IPS-15b (cell line): ENCODE measurements at regions not wholly inside any gene's neighbourhood (a gene's known extent, or its start where the extent isn't known, plus 50 kb on each side); places are given as distances from the start of the nearest gene placed in this dataset.
"Not testable (repeated sequence)": the region's sequence is repeated elsewhere in the genome, so short reads cannot be mapped to it uniquely, and the experiment has no call there.

Experiments used
- H3K27me3 ChIP-seq: one replicate; pipeline ENCODE4 v1.6.1; 2013; ENCODE audit warnings: low read length; ENCODE audit not compliant: control insufficient read depth, insufficient read depth
- H3K36me3 ChIP-seq: one replicate; pipeline ENCODE4 v1.6.1; 2013; ENCODE audit warnings: low read length; ENCODE audit not compliant: control insufficient read depth, insufficient read depth
- H3K4me1 ChIP-seq: one replicate; pipeline ENCODE4 v1.6.1; 2013; ENCODE audit warnings: mild to moderate bottlenecking, low read length; ENCODE audit not compliant: control insufficient read depth, insufficient read depth
- H3K4me3 ChIP-seq: one replicate; pipeline ENCODE4 v1.5.1; 2013; ENCODE audit warnings: low read depth, low read length
- H3K9ac ChIP-seq: one replicate; pipeline ENCODE4 v1.6.1; 2013; ENCODE audit warnings: low read depth, mild to moderate bottlenecking, low read length
- H3K9me3 ChIP-seq: one replicate; pipeline ENCODE4 v1.6.1; 2013; ENCODE audit warnings: mild to moderate bottlenecking, low read length; ENCODE audit not compliant: control insufficient read depth, insufficient read depth

GRCh38 chr14:87255058-87255457 is 737.9 kb downstream of the GALC start:
- Histone ChIP-seq H3K4me3 (no peak overlapping the region), H3K9ac (no peak overlapping the region), H3K27me3 (no peaks in the 10 kb centered on the region), H3K9me3 (no peaks in the 10 kb centered on the region), H3K4me1 (no peaks in the 10 kb centered on the region), H3K36me3 (no peaks in the 10 kb centered on the region)

DNA sequence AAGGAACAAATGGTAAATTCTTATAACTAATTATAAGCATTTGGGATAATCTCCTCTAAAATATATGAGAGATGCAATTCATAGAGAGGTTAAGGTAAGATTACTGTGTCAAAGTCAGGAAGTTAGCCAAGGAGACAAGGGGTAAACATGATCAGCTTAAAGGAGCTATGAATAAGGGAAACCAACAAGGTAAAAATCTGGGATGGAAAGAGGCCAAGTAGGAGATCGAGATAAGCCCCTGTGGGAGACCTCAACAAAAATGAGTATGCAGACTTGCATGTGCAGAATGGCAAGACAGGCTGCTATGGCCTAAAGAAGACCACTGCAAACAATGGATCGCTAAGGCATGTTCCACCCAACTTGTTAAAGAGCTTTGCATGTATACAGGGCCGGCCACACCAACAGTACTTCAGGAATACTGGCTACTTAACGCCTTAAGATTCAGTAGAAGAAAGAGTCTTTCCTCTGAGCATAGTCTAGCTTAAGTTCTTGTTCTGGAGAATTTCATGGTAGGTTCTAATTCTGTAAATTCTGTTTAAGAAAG is 738.6 kb downstream of the GALC start:
- Histone ChIP-seq H3K4me1 (no peaks in the 10 kb centered on the region), H3K9me3 (no peaks in the 10 kb centered on the region), H3K4me3 (no peak overlapping the region), H3K36me3 (no peaks in the 10 kb centered on the region), H3K27me3 (no peaks in the 10 kb centered on the region), H3K9ac (no peak overlapping the region)

DNA sequence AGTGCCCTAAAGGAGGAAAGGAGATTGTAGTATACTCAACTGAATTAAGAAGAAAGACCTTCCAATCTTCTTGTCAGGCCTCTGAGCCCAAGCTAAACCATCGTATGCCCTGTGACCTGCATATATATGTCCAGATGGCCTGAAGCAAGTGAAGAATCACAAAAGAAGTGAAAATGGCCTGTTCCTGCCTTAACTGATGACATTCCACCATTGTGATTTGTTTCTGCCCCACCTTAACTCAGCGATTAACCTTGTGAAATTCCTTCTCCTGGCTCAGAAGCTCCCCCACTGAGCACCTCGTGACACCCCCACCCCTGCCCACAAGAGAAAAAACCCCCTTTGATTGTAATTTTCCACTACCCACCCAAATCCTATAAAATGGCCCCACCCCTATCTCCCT is 739.2 kb downstream of the GALC start:
- not testable (repeated sequence) for H3K9me3 ChIP-seq, H3K4me3 ChIP-seq, H3K36me3 ChIP-seq

GRCh38 chr14:87252103-87252502 is 740.9 kb downstream of the GALC start:
- no peak overlapping the region for H3K9ac ChIP-seq
- no peaks in the 10 kb centered on the region for H3K36me3 ChIP-seq
- no peak overlapping the region for H3K4me3 ChIP-seq
- no peaks in the 10 kb centered on the region for H3K9me3 ChIP-seq
- no peaks in the 10 kb centered on the region for H3K27me3 ChIP-seq
- H3K4me1 ChIP-seq = no peaks in the 10 kb centered on the region

More for the DNA sequence above, 739.2 kb downstream of the GALC start:
- not testable (repeated sequence) for H3K27me3 ChIP-seq, H3K4me1 ChIP-seq, H3K9ac ChIP-seq

DNA sequence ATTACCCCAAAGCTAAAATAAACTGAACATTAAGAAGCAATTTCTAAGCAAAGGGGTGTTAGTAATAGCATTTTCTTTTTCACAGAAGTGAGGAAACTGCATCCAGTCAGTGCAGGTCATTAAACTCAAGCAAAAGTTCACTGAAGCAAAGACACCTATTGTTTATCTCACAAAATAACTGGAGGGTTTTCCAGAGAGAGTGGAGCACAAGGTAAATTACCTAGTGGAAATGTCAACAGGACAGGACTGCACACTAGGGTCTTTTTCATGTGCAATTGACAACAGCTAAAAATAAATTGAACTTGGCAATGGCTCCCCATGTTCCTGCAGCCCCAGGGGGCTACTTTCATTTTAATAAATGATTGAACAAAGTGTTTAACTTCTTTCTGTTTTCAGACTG is 742.0 kb downstream of the GALC start:
- H3K4me1 ChIP-seq = no peaks in the 10 kb centered on the region
- H3K4me3 ChIP-seq = no peak overlapping the region
- no peaks in the 10 kb centered on the region for H3K9me3 ChIP-seq
- no peaks in the 10 kb centered on the region for H3K27me3 ChIP-seq
- H3K36me3 ChIP-seq = no peaks in the 10 kb centered on the region
- no peak overlapping the region for H3K9ac ChIP-seq

- no peaks in the 10 kb centered on the region for H3K9me3 ChIP-seq
- H3K27me3 ChIP-seq = no peaks in the 10 kb centered on the region
- H3K9ac ChIP-seq = no peak overlapping the region
- no peak overlapping the region for H3K4me3 ChIP-seq
- H3K36me3 ChIP-seq = no peaks in the 10 kb centered on the region
- peaks cover 10% of the 10 kb centered on the region for H3K4me1 ChIP-seq
Observed at GRCh38 chr14:87241018-87241768, 751.8 kb downstream of the GALC start.

DNA sequence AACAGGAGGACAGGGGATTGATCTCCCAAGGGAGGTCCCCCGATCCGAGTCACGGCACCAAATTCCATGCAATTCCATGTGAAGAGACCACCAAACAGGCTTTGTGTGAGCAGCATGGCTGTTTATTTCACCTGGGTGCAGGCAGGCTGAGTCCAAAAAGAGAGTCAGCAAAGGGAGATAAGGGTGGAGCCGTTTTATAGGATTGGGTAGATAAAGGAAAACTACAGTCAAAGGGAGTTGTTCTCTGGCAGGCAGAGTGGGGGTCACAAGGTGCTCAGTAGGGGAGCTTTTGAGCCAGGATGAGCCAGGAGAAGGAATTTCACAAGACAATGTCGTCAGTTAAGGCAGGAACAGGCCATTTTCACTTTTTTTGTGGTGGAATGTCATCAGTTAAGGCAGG is 752.7 kb downstream of the GALC start:
- peak overlapping the region; percentile 18 for H3K4me3 ChIP-seq
- not testable (repeated sequence) for H3K27me3 ChIP-seq, H3K9me3 ChIP-seq, H3K9ac ChIP-seq, H3K36me3 ChIP-seq, H3K4me1 ChIP-seq

DNA sequence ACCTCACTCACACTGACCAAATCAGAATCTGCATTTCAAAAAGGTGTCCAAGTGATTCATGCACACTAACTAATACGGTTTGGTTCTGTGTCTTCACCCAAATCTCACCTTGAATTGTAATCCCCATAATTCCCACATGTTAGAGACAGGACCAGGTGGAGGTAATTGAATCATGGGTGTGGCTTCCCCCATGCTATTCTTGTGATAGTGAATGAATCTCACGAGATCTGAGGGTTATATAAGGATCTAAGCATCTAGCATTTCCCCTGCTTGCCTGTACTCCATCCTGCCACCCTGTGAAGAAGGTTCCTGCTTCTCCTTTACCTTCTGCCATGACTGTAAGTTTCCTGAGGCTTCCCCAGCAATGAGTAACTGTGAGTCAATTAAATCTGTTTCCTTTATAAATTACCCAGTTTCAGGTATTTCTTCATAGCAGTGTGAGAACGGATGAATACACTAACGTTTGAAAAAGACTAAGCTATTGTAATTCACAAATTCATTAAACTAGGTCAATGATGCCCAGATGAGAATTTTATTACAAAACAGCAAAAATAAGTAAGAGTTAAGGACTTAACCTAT is 759.1 kb downstream of the GALC start:
- Histone ChIP-seq H3K4me3 (no peak overlapping the region), H3K36me3 (peaks cover 4% of the 10 kb centered on the region), H3K9me3 (peaks cover 6% of the 10 kb centered on the region), H3K27me3 (no peaks in the 10 kb centered on the region), H3K4me1 (peaks cover 10% of the 10 kb centered on the region), H3K9ac (no peak overlapping the region)

DNA sequence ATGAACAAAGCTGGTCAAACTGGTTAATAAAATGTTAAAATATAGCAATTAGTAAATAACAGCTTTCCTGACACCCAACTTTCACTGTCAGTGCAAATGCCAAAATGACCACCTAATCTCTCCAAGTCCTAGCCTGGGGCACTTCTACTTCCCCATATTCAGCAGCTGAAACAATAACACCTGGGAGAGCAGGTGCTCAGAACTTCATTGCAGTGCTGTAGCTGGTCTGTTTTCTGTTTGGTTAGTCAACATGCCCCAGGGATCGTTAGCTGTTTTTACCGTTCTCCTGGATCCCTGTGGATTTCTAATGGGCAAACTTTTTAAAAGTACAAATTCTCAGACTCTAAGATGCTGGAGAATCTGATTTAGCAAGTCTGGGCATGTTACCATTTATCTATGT is 759.7 kb downstream of the GALC start:
- H3K27me3 ChIP-seq = no peaks in the 10 kb centered on the region
- peaks cover 6% of the 10 kb centered on the region for H3K9me3 ChIP-seq
- H3K4me3 ChIP-seq = no peak overlapping the region
- no peak overlapping the region for H3K9ac ChIP-seq
- peaks cover 10% of the 10 kb centered on the region for H3K4me1 ChIP-seq
- H3K36me3 ChIP-seq = peaks cover 4% of the 10 kb centered on the region

- Histone ChIP-seq H3K9me3 (peaks cover 6% of the 10 kb centered on the region), H3K4me1 (peaks cover 10% of the 10 kb centered on the region), H3K9ac (no peak overlapping the region)
Observed at GRCh38 chr14:87231336-87232026, 761.5 kb downstream of the GALC start.

GRCh38 chr14:87230726-87231125 is 762.3 kb downstream of the GALC start:
- Histone ChIP-seq H3K4me3 (no peak overlapping the region), H3K27me3 (no peaks in the 10 kb centered on the region), H3K36me3 (peaks cover 4% of the 10 kb centered on the region), H3K4me1 (peaks cover 10% of the 10 kb centered on the region), H3K9me3 (peaks cover 6% of the 10 kb centered on the region), H3K9ac (no peak overlapping the region)

More at GRCh38 chr14:87231336-87232026, 761.5 kb downstream of the GALC start:
- Histone ChIP-seq H3K27me3 (no peaks in the 10 kb centered on the region), H3K36me3 (peaks cover 4% of the 10 kb centered on the region), H3K4me3 (no peak overlapping the region)

GRCh38 chr14:87229131-87229530 is 763.9 kb downstream of the GALC start:
- peaks cover 4% of the 10 kb centered on the region for H3K36me3 ChIP-seq
- H3K9me3 ChIP-seq = peaks cover 6% of the 10 kb centered on the region
- peaks cover 7% of the 10 kb centered on the region for H3K4me1 ChIP-seq
- H3K27me3 ChIP-seq = no peaks in the 10 kb centered on the region
- no peak overlapping the region for H3K9ac ChIP-seq
- no peak overlapping the region for H3K4me3 ChIP-seq
